ENCODE measurements at regions not wholly inside any gene's neighbourhood (a gene's known extent, or its start where the extent isn't known, plus 50 kb on each side); places are given as distances from the start of the nearest gene placed in this dataset.

GRCh38 chr11:21771097-21771496, 421.8 kb upstream of the ANO5 start:
- TF ChIP-seq CTCF (IDR thresholded peaks at IDR 0.05) (no peak), POLR2A (IDR thresholded peaks at IDR 0.05) (no peak)

All from heart left ventricle (tissue), 13 donors.